Naive thymus-derived CD4-positive, alpha-beta T cell (primary cell): ENCODE measurements at regions not wholly inside any gene's neighbourhood (a gene's known extent, or its start where the extent isn't known, plus 50 kb on each side); places are given as distances from the start of the nearest gene placed in this dataset.

Experiments used
- ATAC-seq: fragments of 150-1000 bp; cut with Tn5 transposase; 2 replicates; pipeline ENCODE4 v1.10.0; 2021; ENCODE audit warnings: mild to moderate bottlenecking, moderate library complexity
- CTCF ChIA-PET: fragments of 350-600 bp; sonication (Branson Sonifier 250); formaldehyde crosslinking; loops from one replicate; lab custom pipeline; 2021; ENCODE audit warnings: antibody characterized with exemption; lab: Charles Lee
- POLR2A ChIA-PET: fragments of 350-600 bp; sonication (Branson Sonifier 250); formaldehyde crosslinking; loops from one replicate; lab custom pipeline; 2021; ENCODE audit warnings: antibody characterized with exemption, inconsistent platforms; lab: Charles Lee
- DNase-seq, 9 donors: peaks; one replicate each; pipeline versions ENCODE4 v3.0.0 to v3.0.0-alpha.2; 2020 to 2022; ENCODE audit warnings: mixed read lengths in 1 of 9
- H3K27ac ChIP-seq: one replicate; pipeline ENCODE4 v1.7.0; 2013; ENCODE audit warnings: mild to moderate bottlenecking, low read depth, low read length, moderate library complexity
- H3K27me3 ChIP-seq, 2 donors: one replicate each; pipeline ENCODE4 v1.7.0; 2013; ENCODE audit warnings: low read length in 2 of 2, mild to moderate bottlenecking in 2 of 2, moderate library complexity in 2 of 2; ENCODE audit not compliant: control insufficient read depth in 2 of 2, insufficient read depth in 2 of 2
- H3K36me3 ChIP-seq, 3 experiments: 1 replicate in 2 of 3; 2 replicates in 1 of 3; pipeline ENCODE4 v1.7.0; 2013; ENCODE audit warnings: low read length in 3 of 3, mild to moderate bottlenecking in 3 of 3, moderate library complexity in 1 of 3; ENCODE audit not compliant: insufficient read depth in 3 of 3, control insufficient read depth in 2 of 3
- H3K4me1 ChIP-seq, 2 donors: one replicate each; pipeline ENCODE4 v1.7.0; 2013; ENCODE audit warnings: low read length in 2 of 2, mild to moderate bottlenecking in 2 of 2, moderate library complexity in 1 of 2; ENCODE audit not compliant: control insufficient read depth in 2 of 2, insufficient read depth in 2 of 2
- H3K4me3 ChIP-seq: 2 replicates; pipeline ENCODE4 v1.7.0; 2013; ENCODE audit warnings: mild to moderate bottlenecking, low read length
- H3K9me3 ChIP-seq, 3 experiments: 1 replicate in 2 of 3; 2 replicates in 1 of 3; pipeline ENCODE4 v1.7.0; 2013; ENCODE audit warnings: low read length in 3 of 3; ENCODE audit not compliant: control insufficient read depth in 2 of 3
- H3K27ac Mint-ChIP-seq, 9 donors: one replicate each; pipeline ENCODE4 v1.8.0; 2020 to 2022; ENCODE audit warnings: mixed read lengths in 9 of 9, mild to moderate bottlenecking in 8 of 9, moderate library complexity in 5 of 9, inconsistent platforms in 2 of 9
- H3K27me3 Mint-ChIP-seq, 5 donors: one replicate each; pipeline ENCODE4 v1.8.0; 2021 to 2022; ENCODE audit warnings: mixed read lengths in 5 of 5, mild to moderate bottlenecking in 1 of 5
- H3K36me3 Mint-ChIP-seq, 5 donors: one replicate each; pipeline ENCODE4 v1.8.0; 2020 to 2022; ENCODE audit warnings: mixed read lengths in 5 of 5, mild to moderate bottlenecking in 3 of 5, inconsistent platforms in 1 of 5
- H3K4me1 Mint-ChIP-seq, 7 donors: one replicate each; pipeline ENCODE4 v1.8.0; 2020 to 2022; ENCODE audit warnings: mixed read lengths in 7 of 7, mild to moderate bottlenecking in 3 of 7, inconsistent platforms in 1 of 7
- H3K4me3 Mint-ChIP-seq, 10 donors: one replicate each; pipeline ENCODE4 v1.8.0; 2020 to 2022; ENCODE audit warnings: mild to moderate bottlenecking in 10 of 10, mixed read lengths in 10 of 10, moderate library complexity in 6 of 10, inconsistent platforms in 2 of 10
- H3K9me3 Mint-ChIP-seq, 11 donors: one replicate each; pipeline ENCODE4 v1.8.0; 2020 to 2022; ENCODE audit warnings: mixed read lengths in 11 of 11, mild to moderate bottlenecking in 4 of 11, inconsistent platforms in 1 of 11, moderate library complexity in 1 of 11
- intact Hi-C, 2 donors: fragments of 100-400 bp; cut with micrococcal nuclease; formaldehyde crosslinking; loops; one replicate each; pipeline ENCODE4 v1.15.1; 2023

DNA sequence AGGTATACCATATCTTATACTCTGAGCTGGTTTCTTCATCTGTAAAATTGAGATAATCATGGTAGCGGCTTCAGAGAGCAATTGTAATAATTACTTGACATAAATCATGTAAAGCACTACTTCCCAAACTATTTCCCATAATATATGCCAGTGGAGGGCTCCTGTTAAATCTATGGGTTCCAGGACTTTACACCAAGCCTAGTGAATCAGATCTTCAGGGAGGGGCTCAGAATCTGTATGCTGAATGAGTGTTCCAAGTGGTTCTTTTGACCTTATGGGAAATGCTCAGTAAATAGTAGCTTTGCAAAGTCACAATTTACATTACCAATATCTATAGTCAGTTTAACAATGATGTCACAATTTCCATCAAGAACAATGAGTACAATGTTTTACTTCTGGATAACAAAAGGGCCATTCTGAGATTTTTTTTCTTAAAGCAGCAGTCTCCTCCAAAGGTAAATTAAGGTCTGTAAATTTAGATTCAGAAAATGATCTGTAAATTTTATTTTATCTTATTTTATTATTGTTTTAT lies 50.9 kb upstream of the NLK start:
- CTCF ChIA-PET, result no interaction called here
- intact Hi-C loops, result no loop called here

More for the DNA sequence above, 50.9 kb upstream of the NLK start:
- Mint-ChIP-seq H3K36me3 (no peaks in the 10 kb centered on the region), H3K9me3 (no peaks in the 10 kb centered on the region), H3K4me1 (no peaks in the 10 kb centered on the region), H3K27ac (no peak overlapping the region), H3K27me3 (peaks cover 4 to 13% (median 7%) of the 10 kb centered on the region in 5 donors), H3K4me3 (no peak overlapping the region)
- Histone ChIP-seq H3K27me3 (no peaks in the 10 kb centered on the region), H3K9me3 (no peaks in the 10 kb centered on the region), H3K4me3 (no peak overlapping the region), H3K27ac (no peak overlapping the region), H3K4me1 (no peaks in the 10 kb centered on the region), H3K36me3 (no peaks in the 10 kb centered on the region)
- no peak for DNase-seq
- no peak for ATAC-seq
- POLR2A ChIA-PET, result no interaction called here
